ENCODE measurements at regions not wholly inside any gene's neighbourhood (a gene's known extent, or its start where the extent isn't known, plus 50 kb on each side); places are given as distances from the start of the nearest gene placed in this dataset.

- no peaks in the 10 kb centered on the region for H3K9me3 ChIP-seq (ENCODE audit: control insufficient read depth, insufficient read depth, low read depth, low read length)
- TF ChIP-seq EZH2 (IDR thresholded peaks at IDR 0.05; ENCODE audit: low read length, missing control alignments) (no peak), CTCF (conservative IDR thresholded peaks at IDR 0.05 in 1 of 2, IDR thresholded peaks at IDR 0.05 in 1 of 2; ENCODE audit: low read depth in 1 of 2, low read length in 2 of 2) (no peak)
- H3K27ac ChIP-seq (ENCODE audit: insufficient read depth, low read length) = no peak overlapping the region
- no peak overlapping the region for H3K4me3 ChIP-seq (replicated peaks in 1 of 4; ENCODE audit: control extremely low read depth in 1 of 4, insufficient read depth in 1 of 4, low read depth in 3 of 4, low read length in 4 of 4)
- no peaks in the 10 kb centered on the region for H4K20me1 ChIP-seq (ENCODE audit: control insufficient read depth, extremely low read depth, insufficient read depth, low read length)
- no peak overlapping the region for H2AFZ ChIP-seq (ENCODE audit: low read length)
- no peaks in the 10 kb centered on the region for H3K27me3 ChIP-seq (ENCODE audit: control insufficient read depth, insufficient read depth, low read length)
- H3K36me3 ChIP-seq (ENCODE audit: control insufficient read depth, insufficient read depth, low read length) = no peaks in the 10 kb centered on the region
- H3K9ac ChIP-seq (ENCODE audit: insufficient read depth, low read length) = no peak overlapping the region
- H3K4me2 ChIP-seq (ENCODE audit: extremely low read depth, insufficient read depth, low read length) = no peak overlapping the region
- DNase-seq (ENCODE audit: low read depth in 2 of 2) = no peak
- no peaks in the 10 kb centered on the region for H3K79me2 ChIP-seq (ENCODE audit: control insufficient read depth, insufficient read depth, low read length)
- H3K4me1 ChIP-seq (ENCODE audit: control insufficient read depth, extremely low read depth, insufficient read depth, low read length) = no peaks in the 10 kb centered on the region
Observed at GRCh38 chr13:103805771-103806170, 739.6 kb upstream of the SLC10A2 start.

GRCh38 chr13:103803349-103803748, 737.1 kb upstream of the SLC10A2 start:
- no peaks in the 10 kb centered on the region for H3K4me1 ChIP-seq (ENCODE audit: control insufficient read depth, extremely low read depth, insufficient read depth, low read length)
- no peaks in the 10 kb centered on the region for H3K79me2 ChIP-seq (ENCODE audit: control insufficient read depth, insufficient read depth, low read length)
- H3K4me2 ChIP-seq (ENCODE audit: extremely low read depth, insufficient read depth, low read length) = no peak overlapping the region
- no peaks in the 10 kb centered on the region for H3K9me3 ChIP-seq (ENCODE audit: control insufficient read depth, insufficient read depth, low read depth, low read length)
- H4K20me1 ChIP-seq (ENCODE audit: control insufficient read depth, extremely low read depth, insufficient read depth, low read length) = no peaks in the 10 kb centered on the region
- no peak overlapping the region for H3K4me3 ChIP-seq (replicated peaks in 1 of 4; ENCODE audit: control extremely low read depth in 1 of 4, insufficient read depth in 1 of 4, low read depth in 3 of 4, low read length in 4 of 4)
- H2AFZ ChIP-seq (ENCODE audit: low read length) = no peak overlapping the region
- TF ChIP-seq EZH2 (IDR thresholded peaks at IDR 0.05; ENCODE audit: low read length, missing control alignments) (no peak), CTCF (conservative IDR thresholded peaks at IDR 0.05 in 1 of 2, IDR thresholded peaks at IDR 0.05 in 1 of 2; ENCODE audit: low read depth in 1 of 2, low read length in 2 of 2) (no peak)
- H3K27ac ChIP-seq (ENCODE audit: insufficient read depth, low read length) = no peak overlapping the region
- no peaks in the 10 kb centered on the region for H3K27me3 ChIP-seq (ENCODE audit: control insufficient read depth, insufficient read depth, low read length)
- H3K36me3 ChIP-seq (ENCODE audit: control insufficient read depth, insufficient read depth, low read length) = no peaks in the 10 kb centered on the region
- no peak for DNase-seq (ENCODE audit: low read depth in 2 of 2)
- H3K9ac ChIP-seq (ENCODE audit: insufficient read depth, low read length) = no peak overlapping the region

- no peak for DNase-seq (ENCODE audit: low read depth in 2 of 2)
Observed at GRCh38 chr13:103799028-103799427, 732.8 kb upstream of the SLC10A2 start.

More at GRCh38 chr13:103799028-103799427, 732.8 kb upstream of the SLC10A2 start:
- Histone ChIP-seq H3K4me3 (replicated peaks in 1 of 4; ENCODE audit: control extremely low read depth in 1 of 4, insufficient read depth in 1 of 4, low read depth in 3 of 4, low read length in 4 of 4) (no peak overlapping the region), H3K4me2 (ENCODE audit: extremely low read depth, insufficient read depth, low read length) (no peak overlapping the region), H3K4me1 (ENCODE audit: control insufficient read depth, extremely low read depth, insufficient read depth, low read length) (no peaks in the 10 kb centered on the region), H3K27ac (ENCODE audit: insufficient read depth, low read length) (no peak overlapping the region), H3K36me3 (ENCODE audit: control insufficient read depth, insufficient read depth, low read length) (no peaks in the 10 kb centered on the region), H3K27me3 (ENCODE audit: control insufficient read depth, insufficient read depth, low read length) (no peaks in the 10 kb centered on the region), H4K20me1 (ENCODE audit: control insufficient read depth, extremely low read depth, insufficient read depth, low read length) (no peaks in the 10 kb centered on the region), H3K9ac (ENCODE audit: insufficient read depth, low read length) (no peak overlapping the region), H2AFZ (ENCODE audit: low read length) (no peak overlapping the region), H3K79me2 (ENCODE audit: control insufficient read depth, insufficient read depth, low read length) (no peaks in the 10 kb centered on the region), H3K9me3 (ENCODE audit: control insufficient read depth, insufficient read depth, low read depth, low read length) (no peaks in the 10 kb centered on the region)
- no peak for TF ChIP-seq CTCF (conservative IDR thresholded peaks at IDR 0.05 in 1 of 2, IDR thresholded peaks at IDR 0.05 in 1 of 2; ENCODE audit: low read depth in 1 of 2, low read length in 2 of 2)
- TF ChIP-seq EZH2 (IDR thresholded peaks at IDR 0.05; ENCODE audit: low read length, missing control alignments) = no peak
